GM21360 (cell line): ENCODE measurements at regions not wholly inside any gene's neighbourhood (a gene's known extent, or its start where the extent isn't known, plus 50 kb on each side); places are given as distances from the start of the nearest gene placed in this dataset.

Source experiments
- ATAC-seq: cut with Tn5 transposase; IDR thresholded peaks from one replicate; pipeline ENCODE4 v1.9.1; 2021; ENCODE audit warnings: mild to moderate bottlenecking, moderate library complexity; ENCODE audit not compliant: unreplicated experiment

DNA sequence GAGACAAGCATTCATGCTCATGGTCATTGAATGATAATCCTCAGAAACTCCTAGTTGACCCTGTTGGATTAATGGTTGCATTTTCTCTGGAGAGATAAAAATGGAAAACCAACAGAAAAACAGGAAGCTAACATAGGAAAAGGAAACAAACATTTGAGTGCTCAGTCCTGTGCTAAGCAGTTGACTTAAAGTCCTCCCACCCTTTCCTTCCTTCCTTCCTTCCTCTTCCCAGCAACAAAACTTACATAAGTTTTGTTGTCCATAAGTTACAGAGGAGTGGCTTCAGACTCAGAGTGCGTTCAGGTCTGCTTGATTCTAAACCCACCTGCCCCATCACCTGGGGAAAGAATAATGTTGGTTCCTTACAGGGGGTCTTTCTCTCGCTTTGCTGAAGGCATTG, 163.8 kb upstream of the RGMA start:
- no peak for ATAC-seq

DNA sequence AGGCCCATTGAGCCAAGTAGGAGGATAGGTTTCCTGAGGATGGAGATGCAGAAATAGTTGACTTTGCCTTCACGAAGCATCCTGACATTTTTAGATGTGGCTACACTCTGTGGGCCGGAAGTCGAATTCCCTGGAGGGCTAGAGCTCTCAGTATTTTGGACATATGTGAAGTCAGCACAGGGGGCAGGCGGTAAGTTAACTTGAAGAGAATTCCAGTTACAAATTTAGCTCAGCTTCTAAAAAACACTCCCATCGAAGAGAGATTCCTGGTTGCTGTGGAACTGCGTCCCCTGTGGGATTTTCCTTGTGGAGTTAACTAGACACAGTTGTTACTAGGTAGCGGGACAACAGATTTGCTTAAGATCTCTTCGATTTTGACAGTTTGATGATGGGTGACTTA, 161.9 kb upstream of the RGMA start:
- ATAC-seq = no peak

DNA sequence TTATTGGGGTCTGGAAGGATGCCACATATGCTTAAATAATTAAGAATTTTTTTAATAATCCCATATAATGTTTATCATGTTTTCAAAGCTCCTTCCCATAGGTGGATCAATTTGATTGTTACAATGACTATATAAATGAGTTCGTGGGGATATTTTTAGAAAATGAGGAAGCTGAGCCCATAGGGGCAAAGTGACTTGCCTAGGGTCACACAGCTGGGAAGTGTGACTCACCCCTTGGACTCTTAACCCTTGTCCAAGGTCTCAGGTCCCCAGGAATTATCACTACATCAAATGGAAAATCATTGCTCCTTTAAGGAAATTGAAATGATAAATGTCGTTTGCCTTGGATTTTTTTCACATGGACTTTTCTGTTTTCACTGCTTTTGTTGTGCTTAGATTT, 161.2 kb upstream of the RGMA start:
- ATAC-seq = no peak

DNA sequence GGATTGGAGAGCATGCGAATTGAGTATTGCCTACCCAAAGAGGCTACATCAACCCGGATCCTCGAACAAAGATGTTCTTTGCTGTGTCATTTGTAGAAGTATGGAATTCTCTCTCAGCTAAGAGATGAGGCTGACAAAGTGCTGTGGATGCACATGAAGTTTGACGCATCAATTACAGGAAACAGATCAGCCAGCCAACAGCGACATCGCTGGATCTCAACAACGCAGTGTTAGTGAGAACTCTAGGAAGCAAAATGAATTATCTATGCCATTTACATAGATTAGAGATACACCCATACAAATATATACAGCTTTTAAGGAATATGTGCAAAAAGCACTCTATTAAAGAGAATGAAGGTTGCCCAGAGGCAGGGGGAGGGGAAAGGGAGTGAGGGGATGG, 160.6 kb upstream of the RGMA start:
- no peak for ATAC-seq

DNA sequence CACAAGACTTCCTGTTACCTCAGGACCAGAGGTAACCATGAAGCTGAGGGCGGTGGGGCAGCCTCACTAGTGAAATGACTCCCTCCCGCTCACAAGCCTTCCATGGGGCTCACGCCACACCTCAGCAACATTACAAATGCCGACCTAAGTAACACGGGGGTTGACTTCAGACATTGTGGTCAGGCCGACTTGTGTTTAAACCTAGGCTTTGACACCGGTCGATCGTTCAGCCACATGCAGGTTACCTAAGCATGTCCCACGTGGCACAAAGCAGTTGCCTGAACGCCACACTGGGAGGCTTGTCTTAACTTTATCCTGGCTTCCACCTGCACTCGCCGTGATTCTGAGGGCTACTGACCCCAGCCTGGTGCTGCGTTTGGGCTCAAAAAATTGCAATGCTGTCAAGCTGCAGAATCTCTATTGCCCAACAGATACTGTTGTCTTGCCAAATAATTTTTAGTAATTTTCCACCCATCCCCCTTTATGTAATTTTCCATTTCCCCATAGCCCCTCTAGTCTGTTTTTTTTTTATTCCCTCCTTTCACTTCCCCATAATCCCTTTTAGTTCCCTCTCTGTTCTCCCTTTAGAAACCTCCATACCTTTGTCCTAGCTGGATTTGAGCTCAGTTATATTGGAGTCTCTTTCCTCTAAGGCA, 158.6 kb upstream of the RGMA start:
- ATAC-seq = no peak

DNA sequence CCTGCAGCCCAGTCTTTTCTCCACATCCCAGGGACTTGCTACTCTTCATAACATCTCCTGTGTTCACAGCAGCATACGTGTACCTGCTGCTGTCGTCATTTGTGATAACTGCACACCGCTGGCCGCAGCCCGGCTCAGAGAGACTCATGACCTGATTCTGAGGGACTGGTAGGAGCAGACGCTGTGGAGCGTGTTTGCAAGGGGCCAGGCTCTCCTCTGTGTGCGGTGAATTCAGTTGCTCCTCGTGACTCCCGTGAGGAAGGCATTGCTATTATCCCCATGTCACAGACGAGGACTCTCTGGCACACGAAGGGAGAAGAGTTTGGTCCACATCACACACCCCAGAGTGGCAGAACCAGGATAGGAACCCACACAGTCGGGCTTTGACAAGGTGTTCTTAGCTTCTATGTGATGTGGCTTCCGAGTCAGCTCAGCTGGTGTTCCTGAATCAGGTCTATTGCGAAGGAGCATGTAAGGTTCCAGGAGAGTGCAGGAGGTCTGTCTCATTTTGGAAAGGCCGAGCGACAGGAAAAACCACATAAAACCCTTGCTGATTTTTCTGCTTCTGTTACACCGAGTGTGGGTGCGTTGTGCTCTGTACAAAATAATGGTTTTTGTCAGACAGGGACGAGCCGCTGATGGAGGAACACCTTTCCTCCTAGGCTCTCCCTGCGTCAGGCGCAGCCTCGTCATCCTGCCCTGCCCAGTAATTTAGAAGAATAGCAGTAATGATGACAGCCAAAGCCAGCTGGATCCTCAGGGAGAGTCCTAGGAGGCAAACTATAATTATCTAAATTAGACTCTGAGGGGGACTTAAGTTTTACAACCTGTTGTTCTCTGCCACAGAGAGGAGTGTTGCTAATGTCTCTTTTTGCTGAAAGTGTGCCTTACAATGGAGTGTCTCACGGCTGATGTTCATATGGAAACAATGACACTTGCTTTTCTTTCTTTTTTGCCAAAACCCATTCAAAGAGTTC, 157.5 kb upstream of the RGMA start:
- no peak for ATAC-seq

DNA sequence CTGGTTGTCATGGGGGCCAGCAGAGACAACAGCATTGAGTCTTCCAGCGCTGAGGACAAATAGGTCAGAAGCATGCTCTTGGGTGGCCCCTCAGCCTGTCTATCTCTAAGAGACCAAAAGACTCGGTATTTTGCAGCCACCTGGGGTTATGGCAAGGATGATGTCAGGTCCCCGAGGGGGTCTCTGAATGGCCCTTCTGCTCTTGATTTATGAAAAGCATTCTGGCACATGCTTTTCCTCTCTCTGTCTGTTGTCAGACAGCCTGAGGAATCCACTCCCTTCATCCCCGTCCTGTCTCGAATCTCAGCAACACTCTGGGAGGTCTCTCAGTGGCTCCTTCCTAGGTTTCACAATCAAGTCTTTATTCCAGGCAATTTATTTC, 156.6 kb upstream of the RGMA start:
- no peak for ATAC-seq

DNA sequence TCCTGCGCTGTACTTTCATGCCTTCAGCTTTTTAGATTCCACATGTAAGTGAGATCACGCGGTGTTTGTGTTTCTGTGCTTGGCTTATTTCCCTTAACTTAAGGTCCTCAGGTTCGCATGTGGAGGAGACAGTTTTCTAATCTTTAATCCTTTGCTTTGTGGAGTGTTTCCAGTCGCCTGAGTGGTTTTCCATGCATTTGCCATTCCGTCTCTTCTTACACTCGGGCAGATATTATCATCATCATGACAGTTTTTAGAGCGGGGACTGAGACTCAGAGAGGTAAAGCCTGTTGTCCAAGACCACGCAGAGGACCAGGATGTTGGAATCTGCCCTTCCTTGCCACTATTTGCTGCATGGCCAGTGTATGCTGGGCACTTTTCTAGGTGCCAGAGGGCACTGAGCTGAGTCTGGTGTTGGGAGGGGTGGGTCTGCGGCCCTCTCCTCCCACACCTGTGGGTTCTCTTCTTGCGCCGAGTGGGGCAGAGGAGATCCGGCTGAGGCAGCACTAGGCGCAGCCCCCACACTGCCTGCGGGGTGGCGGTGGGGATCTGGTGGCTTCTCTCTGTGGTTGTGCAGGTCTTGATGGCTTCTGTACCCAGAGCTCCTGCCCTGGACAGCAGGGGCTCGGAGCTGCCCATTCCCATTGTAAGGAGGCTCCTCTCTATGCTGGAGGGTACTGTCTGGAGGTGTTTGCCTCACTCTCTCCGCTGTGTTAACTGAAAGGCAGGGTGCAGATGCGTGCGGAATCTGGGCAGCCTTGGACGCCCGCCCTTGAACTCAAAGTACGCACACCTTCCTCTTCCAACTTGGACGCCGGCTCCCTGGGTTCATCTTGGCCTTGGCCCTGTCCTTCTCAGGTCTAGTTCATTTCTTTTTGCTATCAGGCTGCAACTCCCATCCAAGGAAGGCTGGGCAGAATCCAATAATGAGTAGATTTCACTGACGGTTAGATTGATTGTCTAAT, 156.0 kb upstream of the RGMA start:
- no peak for ATAC-seq

DNA sequence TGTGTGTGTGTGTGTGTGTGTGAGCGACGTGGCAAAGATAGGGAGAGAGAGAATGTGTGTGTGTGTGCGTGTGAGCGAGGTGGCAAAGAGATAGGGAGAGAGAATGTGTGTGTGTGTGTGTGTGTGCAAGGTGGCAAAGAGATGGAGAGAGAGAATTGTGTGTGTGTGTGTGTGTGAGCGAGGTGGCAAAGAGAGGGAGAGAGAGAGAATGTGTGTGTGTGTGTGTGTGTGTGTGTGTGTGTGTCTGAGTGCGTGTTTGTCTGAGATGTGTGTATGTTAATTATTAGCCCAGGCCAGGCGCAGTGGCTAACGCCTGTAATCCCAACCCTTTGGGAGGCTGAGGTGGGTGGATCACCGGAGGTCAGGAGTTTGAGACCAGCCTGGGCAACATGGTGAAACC, 154.6 kb upstream of the RGMA start:
- no peak for ATAC-seq

DNA sequence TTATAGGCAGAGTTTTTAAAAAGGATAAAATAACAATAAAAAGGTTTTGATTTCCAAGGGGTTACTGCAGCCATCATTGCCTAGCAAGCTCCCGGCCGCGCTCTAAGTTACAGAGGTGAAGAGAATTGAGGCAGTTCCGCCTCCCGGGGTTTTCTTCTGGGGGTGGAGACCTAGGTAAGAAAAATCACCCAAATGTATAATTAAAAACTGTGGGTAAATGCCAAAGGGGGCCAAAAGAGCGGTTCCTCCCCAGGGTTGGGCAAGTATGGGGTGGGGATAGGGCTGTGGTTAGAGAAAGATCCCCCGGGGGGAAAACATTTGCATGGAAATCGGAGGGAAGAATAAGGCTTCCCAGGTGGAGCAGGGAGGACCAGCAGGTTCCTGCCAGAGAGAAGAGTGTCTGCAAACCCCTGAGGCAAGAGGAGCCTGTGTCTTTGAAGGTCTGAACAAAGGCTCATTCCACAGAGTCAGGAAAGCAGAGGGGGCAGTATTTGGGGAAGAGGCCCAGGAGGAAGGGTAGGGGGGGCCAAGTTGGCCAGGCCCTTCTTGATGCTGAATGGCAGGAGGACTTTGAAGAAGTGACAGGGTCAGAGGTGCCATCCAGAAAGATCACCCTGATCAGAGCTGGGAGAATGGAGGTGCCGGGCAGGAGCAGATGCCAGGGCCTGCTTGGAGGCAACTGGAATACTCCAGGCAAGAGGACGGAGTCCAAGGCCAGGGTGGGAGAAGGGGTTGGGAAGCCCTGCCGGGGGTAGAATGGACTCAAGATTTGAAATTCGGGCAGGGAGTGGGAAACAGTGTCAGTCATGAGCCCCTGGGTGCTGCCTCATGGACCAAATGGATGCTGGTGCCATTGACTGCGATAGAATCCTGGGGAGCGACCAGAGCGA, 152.9 kb upstream of the RGMA start:
- no peak for ATAC-seq

DNA sequence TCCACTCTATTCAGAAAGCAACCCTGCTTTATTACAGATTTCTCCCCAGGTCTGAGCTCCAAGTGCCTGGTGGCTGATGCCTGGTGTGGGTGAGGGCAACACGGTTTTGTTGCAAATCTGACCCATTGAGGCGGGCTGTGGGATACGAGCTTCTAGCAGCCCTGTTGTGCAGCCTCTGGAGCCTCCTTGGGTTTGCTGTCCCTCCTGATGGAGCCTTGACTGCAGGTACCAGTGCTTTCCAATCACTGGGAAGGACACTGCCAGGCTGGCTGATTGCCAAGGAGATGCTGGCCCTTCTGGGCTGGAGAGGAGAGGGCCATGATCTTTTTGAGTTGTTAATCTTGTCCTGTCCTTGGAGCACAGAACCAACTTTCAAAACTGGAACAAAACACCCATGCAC, 151.0 kb upstream of the RGMA start:
- no peak for ATAC-seq

DNA sequence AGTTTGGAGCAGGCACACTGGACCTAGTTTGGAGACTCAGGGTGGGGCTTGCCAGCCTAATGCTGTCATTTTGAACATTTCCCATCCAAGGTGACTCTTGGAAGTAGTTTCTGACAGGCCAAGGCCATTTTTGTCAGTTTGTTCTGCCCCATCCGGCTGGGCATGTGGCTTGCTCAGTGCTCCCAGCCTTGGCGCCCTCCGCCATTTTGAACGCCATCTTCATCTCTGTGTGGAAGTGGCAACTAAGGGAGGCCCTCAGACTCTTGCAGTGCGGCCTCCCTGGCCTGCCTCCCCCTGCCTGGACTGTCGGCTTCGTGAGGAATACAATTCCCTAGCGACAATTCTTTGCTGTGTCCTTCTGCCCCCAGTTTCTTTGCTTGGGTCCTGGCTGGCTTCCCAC, 150.6 kb upstream of the RGMA start:
- ATAC-seq = no peak

DNA sequence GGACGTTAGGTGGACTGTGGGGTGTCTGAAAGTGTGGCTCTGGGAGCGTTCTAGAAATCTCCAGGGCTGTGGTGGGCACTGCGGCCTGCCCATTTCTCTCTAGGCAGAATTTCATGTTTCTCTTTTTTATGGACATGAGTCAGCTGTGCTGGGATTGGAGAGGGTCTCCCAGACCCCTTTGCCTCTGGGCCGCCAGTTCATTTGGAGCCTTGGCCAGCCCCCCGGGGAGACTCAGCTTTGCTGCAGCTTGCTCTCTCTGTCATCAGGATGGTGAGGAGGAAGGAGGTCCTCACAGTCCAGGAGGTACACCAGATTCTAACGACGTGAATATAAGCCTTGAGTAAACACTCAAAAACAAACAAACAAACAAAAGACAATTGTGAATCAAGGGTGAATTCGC, 149.6 kb upstream of the RGMA start:
- ATAC-seq = no peak

DNA sequence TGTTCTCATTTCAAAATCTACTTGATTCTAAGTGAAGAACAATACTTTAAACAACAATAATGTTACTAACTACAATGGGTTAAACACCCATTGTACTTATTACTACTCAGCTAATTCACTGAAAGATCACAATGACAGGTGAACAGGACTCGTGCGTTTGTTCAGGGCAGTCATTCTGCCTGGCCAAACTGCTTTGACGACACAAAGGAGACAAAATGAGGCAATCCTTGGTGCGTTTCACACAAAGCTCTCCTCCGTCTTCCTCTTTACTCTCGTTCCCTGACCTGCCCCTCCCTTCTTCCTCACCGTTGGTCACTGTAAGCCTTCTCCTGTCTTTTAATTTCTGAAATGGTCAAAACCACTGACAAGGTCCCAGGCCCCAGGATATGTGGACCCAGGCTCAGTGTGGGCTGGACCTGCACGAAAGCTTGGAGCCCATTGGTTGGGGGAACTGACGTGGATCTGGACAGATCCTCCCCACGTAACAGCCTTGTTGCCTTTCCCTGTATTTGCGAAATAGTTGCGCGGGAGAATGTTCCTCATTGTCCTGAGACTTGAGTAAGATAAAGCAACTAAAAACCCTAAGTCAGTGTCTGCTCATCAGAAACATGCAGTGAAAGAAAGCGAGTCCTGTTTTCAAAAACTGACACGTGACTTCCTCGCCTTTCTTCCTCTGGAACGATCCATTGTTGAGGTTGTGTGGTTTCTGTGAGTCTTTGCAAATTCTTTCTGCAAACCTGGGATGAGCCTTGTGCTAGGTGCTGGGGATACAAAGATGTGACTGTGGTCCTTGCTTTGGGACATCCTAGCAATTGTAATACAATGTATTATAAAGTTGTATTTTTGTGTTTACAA, 147.1 kb upstream of the RGMA start:
- no peak for ATAC-seq

DNA sequence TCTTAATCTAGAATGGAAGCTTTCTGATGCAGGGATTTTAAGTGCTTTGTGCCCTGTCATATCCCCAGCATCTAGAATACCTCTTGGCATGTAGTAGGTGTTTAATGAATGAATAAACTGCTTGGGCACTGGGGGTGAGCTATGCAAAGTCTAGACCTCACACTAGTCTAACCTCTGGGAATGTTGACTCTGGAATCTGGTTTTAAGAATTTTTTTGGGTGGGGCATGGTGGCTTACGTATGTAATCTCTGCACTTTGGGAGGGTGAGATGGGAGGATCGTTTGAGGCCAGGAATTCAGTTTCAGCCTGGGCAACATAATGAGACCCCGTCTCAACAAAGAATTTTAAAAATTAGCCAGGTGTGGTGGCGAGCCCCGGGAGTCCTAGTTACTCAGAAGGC, 146.3 kb upstream of the RGMA start:
- no peak for ATAC-seq

DNA sequence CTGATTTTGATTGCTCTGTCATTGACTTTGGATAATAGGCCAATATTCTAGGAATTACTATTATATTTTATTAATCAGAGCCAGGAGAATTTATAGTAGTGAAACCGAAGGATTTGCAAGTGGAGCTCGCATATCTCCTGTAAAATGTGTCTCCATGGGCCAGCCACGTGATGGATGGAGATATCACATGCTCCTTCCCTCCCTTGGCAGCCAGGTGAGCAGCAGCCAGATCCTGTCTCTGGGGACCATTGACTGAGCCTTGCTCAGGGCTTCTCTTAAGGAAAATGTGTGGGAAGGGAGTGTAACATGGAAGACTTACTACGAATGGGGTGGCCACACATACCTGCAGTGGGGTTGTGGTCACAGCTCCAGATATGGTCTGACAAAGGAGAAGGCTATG, 144.7 kb upstream of the RGMA start:
- no peak for ATAC-seq

DNA sequence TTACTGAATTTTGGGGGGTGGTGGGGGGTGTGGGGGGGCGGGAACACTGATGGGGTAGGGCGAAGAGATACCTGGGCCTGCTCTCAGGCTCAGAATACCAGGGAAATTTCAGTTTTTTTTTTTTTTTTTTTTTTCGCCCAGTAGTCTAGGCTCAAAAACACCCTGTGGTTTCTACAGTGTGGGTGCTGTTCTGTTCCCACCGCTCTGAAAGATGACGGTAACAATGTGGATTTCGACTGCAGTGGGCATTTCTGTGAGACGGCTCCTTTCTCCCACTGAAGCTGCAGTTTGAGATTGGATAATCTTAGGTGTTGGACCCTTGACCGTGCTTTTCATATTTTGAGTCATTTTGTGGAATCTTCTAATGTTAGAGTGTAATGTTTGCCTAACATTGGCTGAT, 143.8 kb upstream of the RGMA start:
- no peak for ATAC-seq

DNA sequence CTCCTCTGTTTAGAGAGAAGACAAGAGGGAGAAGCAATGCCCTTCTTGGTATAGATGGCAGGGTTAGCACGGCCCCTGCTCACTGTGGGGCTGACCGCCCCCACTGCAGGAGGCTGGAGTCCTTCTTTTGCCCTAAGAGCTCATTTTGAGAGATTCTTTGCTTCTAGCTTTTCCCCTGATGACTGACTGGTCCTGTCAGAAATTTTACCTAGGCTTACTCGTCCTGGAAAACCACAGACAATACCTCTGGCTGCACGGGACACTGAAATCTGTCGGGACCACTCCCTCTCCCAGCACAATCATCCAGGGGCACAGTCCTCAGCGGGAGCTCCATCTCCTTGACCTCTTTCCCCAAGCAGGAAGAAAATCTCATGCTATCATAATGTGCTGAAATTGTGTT, 143.0 kb upstream of the RGMA start:
- ATAC-seq = no peak

DNA sequence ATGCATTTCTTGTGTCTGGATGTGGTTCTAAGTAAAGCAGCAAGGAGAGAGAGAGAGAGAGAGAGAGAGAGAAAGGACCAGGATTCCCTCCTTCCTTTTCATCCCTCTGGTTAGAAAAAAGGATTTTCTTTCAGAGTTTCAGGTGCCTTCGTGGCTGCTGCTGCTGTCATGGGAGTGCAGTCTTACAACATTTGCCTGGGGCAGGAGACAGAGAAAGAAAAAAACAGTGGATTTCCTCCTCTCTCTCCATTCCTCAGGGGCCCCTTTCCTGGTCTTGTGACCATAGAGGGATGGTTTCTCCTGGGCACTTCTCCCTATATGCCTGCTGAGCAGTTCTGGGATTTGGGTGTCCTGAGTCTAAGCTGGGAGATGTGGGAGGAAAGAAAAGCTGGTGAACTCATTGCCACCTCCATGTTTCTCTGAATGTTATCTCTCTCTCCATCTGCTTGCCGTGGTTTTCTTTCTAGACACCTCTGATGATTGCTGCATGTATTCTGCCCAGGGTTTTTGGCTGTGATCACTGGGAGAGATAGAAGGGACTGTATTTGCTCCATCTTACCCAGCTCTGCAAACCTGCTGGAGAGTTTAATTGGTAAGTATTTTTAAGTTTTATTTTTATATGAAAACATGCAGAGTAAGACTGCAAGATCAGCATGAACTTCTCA, 142.4 kb upstream of the RGMA start:
- ATAC-seq = no peak
